HG03064 (cell line): ENCODE measurements at regions not wholly inside any gene's neighbourhood (a gene's known extent, or its start where the extent isn't known, plus 50 kb on each side); places are given as distances from the start of the nearest gene placed in this dataset.

Experiments used
- ATAC-seq: cut with Tn5 transposase; IDR thresholded peaks from one replicate; pipeline ENCODE4 v1.9.1; 2021; ENCODE audit warnings: low read depth; ENCODE audit not compliant: unreplicated experiment

- no peak for ATAC-seq
These were observed 327.1 kb upstream of the NWD2 start for GRCh38 chr4:36917413-36917812.

- ATAC-seq = no peak
These were observed 324.8 kb upstream of the NWD2 start for GRCh38 chr4:36919721-36920120.

DNA sequence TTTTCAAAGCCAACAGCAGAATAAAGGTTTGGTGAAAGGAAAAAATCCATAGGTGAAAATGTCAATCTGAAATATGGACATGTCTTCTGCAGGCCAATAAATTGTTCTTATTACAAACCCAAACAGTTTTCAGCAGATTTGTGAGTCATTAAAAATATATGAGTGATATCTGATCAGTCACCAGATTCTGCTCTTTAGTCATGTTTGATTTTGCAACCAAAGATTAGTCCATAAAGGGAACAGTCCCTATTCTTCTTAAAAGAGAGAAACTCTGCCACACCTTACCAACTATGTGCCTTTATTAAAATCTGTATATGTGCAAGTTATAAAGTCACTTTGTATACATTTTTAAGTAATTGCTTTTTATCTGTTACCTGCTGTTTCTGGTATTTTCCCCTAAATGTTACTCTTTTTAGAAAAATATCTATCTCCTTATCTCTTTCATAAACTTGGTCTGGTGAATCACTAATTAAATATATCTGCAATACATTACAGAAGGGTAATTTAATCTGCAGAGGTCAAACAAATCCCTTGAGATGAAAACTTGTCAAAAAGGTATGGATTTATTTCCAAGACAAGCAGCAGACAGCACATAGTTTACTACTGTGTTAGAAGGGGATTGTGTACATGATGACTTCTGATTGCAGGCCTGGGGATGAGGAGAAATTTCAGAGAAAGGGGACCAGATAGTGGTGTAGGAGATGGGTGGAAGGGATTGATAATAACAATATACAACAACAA is 322.9 kb upstream of the NWD2 start:
- no peak for ATAC-seq

DNA sequence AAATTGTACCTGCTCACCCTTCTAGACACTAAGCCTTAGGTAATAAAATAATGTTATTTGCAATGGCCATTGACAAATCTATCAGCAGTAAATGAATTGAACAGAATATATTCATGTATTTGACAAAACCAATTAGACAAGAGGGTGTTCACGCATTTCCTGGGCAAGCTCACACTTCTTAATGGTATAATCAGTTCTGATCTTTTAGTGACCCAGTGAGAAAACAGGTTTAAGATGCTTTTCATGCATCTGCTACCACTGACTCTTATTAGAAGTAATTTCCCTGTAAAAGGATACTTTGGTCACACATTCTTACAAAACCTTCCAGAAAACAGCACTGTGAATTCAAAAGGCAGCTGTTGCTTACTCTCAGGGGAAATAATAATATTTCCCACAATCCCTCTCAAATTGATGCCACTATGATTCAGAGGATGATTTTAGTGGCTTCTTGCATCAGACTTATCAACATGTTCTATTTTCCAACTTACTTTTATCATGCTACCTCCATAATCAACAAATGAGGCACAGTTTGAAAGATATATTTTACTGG is 313.9 kb upstream of the NWD2 start:
- no peak for ATAC-seq

DNA sequence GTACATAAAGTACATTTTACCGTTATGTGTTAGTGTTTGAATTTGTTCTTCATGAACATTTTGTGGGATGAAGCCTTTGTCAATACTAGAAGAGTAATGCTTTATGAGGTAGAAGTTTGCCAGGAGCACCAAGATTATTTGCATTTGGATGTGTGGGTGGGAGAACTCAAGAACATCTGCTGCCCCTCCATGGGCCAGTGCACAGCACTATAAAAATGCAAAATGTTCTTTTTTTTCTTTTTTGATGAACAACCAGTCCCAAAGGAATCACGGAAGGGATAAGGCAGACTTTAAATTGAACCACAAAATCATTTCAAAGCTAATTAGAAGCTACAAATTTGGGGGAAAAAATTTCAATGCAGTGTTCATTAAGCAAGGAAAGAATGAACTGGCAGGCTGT is 300.3 kb upstream of the NWD2 start:
- ATAC-seq = no peak

- ATAC-seq = no peak
These were observed 283.1 kb upstream of the NWD2 start for GRCh38 chr4:36961420-36961819.

DNA sequence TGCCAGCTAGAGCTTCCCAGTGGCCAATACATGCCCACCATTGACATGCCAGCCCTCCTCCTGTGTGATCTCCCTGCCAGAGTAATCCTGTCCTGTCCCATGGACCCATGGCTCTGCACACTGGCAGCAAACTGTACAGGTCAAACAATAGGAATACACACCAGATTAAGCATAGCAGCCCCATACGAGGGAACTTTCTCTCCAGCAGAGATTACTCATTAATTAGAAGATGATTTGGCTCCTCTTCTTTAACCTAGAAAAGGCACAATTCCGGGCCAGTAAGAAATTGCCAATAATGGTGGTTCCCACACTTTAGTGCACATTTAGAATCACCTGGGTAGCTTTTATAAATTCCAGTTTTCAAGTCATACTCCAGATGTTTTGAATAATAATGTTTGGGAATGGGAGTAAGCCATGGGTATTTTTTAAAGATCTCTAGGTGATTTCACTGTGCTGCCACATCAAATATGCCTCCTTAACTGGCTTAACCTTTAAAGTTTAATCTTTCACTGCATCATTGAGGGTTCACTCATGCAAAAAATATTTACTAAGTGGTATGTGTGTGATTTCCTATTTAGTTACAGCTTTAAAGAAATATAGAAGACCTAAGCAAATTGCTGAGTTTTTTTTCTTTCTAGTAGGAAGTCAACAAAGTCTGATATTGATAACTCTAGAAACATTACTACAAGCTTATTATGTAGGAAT is 277.6 kb upstream of the NWD2 start:
- no peak for ATAC-seq

DNA sequence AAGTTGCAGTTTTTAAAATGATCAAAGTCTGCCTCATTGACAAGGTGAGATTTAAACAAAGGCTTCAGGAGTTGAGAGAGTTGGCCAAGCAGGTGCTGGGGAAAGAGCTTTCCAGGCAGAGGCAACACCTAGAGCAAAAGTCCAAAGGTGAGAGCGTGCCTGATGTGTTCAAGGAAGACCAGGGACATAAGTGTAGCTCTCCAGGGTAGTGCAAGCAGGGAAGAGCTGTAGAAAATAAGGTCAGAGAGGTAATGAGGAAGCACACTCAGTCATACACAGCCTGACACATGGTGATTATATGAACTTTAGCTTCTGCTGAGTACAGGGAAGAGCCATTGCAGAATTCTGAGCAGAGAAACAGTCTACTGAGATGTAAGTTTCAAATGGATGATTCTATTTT is 265.0 kb upstream of the NWD2 start:
- ATAC-seq = no peak

GRCh38 chr4:36990128-36990872 is 254.2 kb upstream of the NWD2 start:
- no peak for ATAC-seq

GRCh38 chr4:36997727-36998126 is 246.8 kb upstream of the NWD2 start:
- ATAC-seq = no peak

- ATAC-seq = no peak
These were observed 244.3 kb upstream of the NWD2 start for GRCh38 chr4:37000281-37000680.

DNA sequence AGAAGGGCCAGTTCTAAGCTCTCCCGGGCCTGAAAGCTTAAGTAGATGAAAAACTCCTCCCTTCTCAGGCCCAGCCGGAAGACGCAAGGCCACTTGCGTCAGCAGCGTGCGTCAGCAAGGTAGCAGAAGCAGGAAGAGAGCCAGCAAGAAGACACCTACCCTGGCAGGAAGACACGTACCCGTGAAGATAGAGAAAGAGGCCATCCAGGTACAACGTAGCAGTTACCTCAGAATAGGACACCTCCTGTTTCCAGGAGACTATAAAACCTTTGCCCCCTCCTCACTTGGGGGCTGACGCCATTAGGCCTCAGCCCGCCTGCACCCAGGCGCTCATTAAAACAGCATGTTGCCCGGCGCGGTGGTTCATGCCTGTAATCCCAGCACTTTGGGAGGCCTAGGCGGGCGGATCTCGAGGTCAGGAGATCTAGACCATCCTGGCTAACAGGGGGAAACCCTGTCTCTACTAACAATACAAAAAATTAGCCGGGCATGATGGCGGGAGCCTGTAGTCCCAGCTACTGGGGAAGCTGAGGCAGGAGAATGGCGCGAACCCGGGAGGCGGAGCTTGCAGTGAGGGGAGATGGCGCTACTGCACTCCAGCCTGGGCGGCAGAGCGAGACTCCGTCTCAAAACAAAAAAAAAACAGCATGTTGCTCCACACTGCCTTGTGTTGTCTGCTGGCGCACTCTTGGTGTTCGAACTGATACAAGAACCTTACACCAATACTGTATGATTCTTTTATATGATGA is 242.7 kb upstream of the NWD2 start:
- no peak for ATAC-seq

- ATAC-seq = no peak
These were observed 241.9 kb upstream of the NWD2 start for GRCh38 chr4:37002625-37003024.

DNA sequence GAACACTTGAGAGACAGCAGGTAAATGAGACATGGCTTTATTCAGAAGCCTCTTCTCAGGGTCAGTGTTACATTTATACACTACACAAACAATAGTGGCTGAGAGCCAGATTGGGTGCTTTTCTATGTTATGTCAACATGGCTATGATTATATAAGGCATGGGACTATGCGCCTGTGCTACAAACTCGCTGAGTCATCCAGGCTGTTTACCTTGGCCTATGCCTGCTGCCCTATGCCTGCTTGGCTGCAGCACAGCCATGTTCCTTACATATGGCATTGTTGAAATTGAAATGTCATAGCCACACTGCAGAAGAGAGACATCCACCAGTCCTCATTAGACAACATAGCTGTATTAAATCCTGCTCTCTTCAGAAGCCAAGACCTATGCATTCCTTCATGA is 236.3 kb upstream of the NWD2 start:
- ATAC-seq = no peak

GRCh38 chr4:37014584-37014983 is 230.0 kb upstream of the NWD2 start:
- no peak for ATAC-seq

DNA sequence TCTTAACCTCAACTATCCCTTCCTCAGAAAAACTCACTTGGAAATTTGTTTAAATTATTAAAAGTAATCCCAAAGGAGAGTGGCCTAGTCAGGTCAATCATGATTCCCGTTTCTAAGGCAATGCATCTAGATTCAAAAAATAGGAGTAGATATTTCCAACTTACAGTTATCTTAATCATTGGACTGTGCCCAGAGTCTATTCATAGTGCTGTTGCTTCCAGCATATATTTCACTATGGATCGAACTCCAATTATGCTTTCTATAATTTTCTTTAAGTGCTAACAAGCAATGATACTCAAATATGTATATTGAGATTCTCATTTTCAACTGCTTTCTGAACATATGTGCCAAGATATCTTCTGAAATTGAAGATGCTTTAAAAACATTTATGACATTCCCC is 229.2 kb upstream of the NWD2 start:
- ATAC-seq = no peak

- ATAC-seq = no peak
These were observed 221.0 kb upstream of the NWD2 start for GRCh38 chr4:37023504-37023903.

DNA sequence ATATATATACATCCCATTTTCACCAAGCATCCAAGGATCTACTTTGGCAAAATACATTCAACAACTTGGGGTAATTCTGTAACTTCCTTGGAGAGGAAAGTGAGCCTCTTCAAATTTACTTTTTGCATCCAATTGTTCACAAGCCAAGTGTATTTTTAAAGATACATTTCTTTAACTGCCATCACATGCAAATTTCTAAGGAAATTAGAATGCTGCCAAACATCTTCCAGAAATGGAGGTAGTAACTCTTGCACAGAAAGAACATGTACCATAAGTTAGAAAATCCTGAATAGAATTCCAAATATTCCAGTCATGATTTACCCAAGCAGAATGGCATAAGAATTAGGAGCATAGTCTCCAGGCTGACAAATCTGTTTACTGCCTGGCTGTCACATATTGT is 220.5 kb upstream of the NWD2 start:
- ATAC-seq = no peak

GRCh38 chr4:37040816-37041215 is 203.7 kb upstream of the NWD2 start:
- ATAC-seq = no peak

GRCh38 chr4:37043342-37043741 is 201.2 kb upstream of the NWD2 start:
- ATAC-seq = no peak

GRCh38 chr4:37051111-37051510 is 193.4 kb upstream of the NWD2 start:
- no peak for ATAC-seq
